ENCODE measurements at regions not wholly inside any gene's neighbourhood (a gene's known extent, or its start where the extent isn't known, plus 50 kb on each side); places are given as distances from the start of the nearest gene placed in this dataset.
A peak's percentile ranks its signal among the peaks of the same experiment; 100 is the strongest.
"Not testable (repeated sequence)": the region's sequence is repeated elsewhere in the genome, so short reads cannot be mapped to it uniquely, and the experiment has no call there.

GRCh38 chr7:68733219-68734153, 864.8 kb upstream of the AUTS2 start:
- no peak for DNase-seq

DNA sequence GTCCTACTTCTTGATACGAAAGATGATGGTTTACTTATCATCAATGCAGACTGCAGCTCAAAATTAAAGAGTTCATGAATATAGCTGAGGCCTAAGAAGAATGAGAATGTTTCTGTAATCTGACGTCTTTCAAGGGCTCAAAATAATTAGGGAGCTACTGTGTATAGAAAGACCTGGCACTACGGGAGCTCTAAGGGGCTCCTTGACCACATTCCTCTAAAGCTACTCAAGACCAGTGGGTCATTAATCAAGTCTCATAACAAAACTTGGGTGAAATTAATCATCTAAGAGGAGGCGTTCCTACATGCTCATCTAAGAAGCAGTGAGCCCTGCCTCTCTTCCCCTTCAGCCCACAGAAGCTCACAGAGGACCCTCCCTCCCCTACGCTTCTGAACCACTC, 863.8 kb upstream of the AUTS2 start:
- DNase-seq, result no peak

DNA sequence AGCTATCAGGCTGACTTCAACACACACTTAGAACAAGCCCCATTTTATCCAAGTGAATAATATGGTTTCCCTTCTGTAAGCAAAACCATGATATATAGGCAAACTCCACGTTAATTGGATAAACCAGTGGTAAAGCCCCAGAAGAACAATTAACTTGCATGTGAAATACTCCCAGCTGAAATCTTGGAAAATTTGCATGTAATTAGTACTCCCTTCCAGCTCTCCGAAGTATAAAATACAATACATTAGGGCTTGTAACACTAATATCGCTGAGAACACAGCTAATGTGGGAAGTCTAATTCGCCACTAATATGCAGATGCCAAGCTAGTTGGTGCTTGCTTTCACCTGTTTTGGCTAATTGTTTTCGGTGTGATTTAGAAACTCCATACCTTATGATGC, 859.0 kb upstream of the AUTS2 start:
- DNase-seq, result no peak

DNA sequence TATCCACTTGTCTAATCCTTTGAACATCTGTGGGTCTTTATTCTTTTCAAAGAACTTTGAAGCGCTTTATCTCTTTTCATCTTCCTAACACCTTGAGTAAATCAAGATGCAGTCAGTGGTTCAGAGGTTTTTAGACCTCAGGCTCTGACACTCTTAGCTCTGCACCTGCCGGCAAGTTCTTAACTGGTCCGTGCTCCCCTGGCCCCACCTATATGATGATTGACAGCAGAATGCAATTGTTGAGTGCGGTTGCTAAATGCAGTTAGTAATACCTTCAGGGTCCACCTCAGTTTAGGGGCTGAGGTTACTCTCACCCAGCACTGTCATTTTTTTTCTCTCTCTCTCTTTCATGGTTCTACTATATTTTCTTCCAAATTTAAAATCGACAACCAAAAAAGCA, 854.2 kb upstream of the AUTS2 start:
- no peak for DNase-seq

GRCh38 chr7:68748934-68749900, 849.1 kb upstream of the AUTS2 start:
- DNase-seq, result no peak

- DNase-seq, result no peak
Measured at GRCh38 chr7:68752485-68753178, 845.6 kb upstream of the AUTS2 start.

DNA sequence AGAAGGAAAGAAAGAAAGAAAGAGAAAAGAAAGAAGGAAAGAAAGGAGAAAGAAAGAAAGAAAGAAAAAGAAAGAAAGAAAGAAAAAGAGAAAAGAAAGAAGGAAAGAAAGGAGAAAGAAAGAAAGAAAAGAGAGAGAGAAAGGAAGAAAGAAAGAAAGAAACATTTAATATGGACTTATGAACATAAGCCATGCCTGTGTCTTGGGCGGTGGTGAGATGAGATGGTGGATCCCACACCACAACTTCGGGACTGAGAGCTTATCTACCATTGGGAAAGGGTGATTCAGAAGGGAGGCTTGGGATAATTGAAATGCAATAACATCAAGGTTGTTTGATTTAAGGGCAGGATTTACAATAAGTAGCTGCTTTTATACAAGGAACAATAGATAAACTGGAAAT, 843.9 kb upstream of the AUTS2 start:
- DNase-seq, result no peak

DNA sequence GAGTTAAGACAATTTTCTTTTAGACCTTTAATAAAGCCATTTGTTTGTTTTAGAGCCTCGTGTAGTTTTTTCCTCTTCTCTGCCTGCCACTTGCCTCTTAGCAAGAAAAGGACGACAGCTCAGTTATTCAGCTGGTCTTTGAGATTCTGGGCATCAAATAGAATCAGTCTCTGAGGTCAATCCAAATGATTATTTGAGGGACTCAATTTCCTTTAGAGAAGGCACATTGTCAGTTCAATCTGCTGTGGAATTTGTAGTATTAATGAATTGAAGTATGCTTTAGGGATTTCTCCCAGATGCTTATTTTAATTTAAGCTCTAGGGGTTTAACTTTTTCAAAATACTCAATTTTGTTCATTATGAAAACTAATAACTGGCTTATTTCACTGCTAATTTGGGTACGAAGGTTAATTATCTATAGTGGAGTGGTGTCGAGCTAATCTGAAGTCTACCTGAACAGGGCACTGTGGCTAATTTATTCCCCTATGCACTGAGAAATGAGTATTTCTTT, 841.2 kb upstream of the AUTS2 start:
- DNase-seq, result no peak

DNA sequence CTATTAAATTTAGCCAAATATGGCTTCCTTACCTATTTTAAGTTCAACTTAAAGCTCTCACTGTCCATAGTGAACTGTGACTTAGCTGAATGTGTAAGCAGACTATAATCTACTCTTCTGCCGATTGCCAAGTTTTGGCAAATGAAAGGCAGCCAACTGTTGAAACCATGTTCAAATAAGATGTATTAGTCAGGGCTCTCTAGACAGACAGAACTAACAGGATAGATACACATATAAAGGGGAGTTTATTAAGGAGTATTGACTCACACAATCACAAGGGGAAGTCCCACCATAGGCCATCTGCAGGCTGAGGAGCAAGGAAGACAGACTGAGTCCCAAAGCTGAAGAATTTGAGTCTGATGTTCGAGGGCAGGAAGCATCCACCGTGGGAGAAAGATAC, 837.7 kb upstream of the AUTS2 start:
- no peak for DNase-seq

DNA sequence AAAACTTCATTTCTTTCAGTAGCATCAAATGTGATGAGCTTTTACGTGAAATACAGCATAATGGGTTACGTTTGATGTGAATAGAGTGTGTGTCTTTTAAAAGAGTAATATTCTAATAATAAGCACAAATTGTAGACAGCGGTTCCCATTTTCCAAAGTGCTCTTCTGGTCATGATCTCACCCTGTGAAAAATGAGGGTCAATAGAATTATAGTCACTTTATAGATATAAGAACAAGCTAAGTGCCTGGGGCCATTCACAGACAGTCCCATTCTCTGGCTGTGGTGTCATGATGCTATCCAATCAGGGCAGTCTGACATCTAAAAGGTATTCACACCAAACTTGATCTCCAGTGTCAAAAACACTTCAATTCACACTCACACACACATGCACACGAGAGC, 830.8 kb upstream of the AUTS2 start:
- DNase-seq, result no peak

DNA sequence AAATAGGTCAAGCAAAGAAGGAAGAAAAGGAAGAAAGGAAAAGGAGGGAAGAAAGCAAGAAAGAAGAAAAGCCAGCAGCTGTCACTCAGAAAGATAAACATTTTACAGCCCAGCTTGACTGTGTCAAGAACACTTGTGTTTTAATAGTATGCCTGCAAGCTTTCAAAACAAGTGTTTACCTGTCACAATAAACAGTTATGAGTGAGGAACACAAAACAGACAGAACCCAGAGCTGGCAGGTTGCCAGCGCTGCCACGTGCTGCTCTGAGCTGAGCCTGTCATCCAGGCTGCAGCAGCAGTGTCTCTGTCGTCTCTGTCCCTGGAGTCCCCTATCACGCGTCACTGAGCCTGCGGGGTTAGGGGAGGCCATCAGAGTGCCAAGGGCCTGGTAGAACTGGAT, 827.6 kb upstream of the AUTS2 start:
- DNase-seq, result peak; percentile 66

DNA sequence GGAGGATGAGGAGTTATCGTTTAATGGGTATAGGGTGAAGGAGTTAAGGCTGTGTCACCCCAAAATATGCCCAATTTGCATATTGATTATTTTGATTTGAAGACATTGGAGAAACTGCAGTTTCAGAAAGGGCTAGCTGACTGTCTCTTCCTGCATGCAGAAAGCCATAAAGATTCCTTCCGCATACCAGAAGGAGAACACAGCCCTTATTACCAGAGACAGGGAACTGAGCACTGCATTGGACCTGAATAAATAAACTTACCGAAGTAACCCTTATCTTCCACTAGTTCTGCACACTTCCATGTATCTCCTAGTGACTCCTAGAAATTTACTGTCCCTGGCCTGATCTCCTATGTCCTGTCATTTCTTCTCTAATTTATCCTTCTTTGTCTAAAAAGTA, 821.9 kb upstream of the AUTS2 start:
- no peak for DNase-seq

- DNase-seq, result no peak
Measured at GRCh38 chr7:68783684-68784083, 814.6 kb upstream of the AUTS2 start.

DNA sequence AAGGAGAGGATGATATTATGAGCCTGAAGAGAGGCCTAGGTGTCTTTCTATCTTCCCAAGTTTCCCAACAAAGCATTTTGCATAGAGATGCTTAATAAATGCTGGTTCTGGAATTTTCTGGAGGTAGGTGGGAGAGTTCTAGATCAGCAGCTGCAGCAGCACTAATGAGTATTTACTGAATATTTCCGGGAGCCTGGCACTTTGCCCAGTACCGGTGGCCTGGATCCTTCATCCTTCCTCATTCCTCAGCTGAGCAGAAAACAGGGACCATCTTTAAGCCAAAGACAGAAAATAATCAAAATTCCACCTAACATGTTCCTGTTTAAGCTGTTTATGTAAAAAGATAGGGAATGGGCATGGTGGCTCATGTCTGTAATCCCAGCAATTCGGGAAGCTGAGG, 813.2 kb upstream of the AUTS2 start:
- no peak for DNase-seq

GRCh38 chr7:68787566-68787965, 810.7 kb upstream of the AUTS2 start:
- peak; percentile 15 for DNase-seq

- DNase-seq, result not testable (repeated sequence)
Measured at GRCh38 chr7:68788529-68788928, 809.7 kb upstream of the AUTS2 start.

DNA sequence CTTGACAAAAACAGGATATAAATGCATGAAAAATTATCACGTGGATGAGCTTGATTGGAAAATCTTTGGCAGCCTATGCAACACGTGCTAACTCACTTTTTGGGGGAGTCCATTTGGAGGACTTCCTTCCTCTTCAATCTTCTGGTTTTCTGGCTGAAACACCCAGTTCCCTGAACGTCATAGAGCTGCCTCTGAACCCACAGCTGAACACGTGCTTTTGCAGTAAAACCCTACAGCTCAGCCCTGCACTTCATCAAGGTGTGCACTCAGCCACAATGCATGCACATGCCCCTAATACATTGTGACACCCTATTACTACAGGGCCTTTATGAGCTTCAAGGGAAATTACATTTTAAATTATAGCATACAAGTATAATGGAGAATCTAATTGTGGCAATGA, 808.7 kb upstream of the AUTS2 start:
- peak; percentile 40 for DNase-seq

- no peak for DNase-seq
Measured at GRCh38 chr7:68792351-68792750, 805.9 kb upstream of the AUTS2 start.

DNA sequence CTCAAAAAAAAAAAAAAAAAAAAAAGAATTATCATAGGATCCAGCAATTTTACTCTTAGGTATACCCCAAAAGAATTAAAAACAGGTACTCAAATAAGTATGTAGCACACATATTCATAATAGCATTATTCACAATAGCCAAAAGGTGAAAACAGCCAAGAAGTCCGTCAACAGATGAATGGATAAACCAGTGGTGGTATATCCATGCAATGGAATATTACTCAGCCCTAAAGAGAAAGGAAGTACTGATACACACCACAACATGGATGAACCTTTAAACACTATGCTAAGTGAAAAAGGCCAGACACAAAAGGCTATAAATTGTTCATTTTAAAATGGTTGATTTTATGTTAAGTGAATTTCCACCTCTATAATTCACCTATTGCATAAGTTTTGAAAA, 804.8 kb upstream of the AUTS2 start:
- no peak for DNase-seq

DNA sequence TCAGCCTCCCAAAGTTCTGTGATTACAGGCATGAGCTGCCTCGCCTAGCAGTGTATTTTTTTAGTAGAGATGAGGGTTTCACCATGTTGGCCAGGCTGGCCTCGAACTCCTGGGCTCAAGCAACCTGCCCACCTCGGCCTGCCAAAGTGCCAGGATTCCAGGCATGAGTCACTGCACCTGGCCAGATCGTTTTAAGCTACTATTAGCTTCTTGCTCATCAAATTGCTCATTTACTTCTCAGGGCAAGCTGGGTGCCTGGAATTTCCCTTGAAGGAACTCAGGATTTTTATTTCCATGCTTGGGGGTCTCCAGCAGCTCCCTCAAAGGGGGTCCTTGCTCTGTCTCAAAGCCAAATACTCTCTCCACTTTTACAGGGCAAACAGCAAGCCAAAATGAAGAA, 798.0 kb upstream of the AUTS2 start:
- no peak for DNase-seq

DNA sequence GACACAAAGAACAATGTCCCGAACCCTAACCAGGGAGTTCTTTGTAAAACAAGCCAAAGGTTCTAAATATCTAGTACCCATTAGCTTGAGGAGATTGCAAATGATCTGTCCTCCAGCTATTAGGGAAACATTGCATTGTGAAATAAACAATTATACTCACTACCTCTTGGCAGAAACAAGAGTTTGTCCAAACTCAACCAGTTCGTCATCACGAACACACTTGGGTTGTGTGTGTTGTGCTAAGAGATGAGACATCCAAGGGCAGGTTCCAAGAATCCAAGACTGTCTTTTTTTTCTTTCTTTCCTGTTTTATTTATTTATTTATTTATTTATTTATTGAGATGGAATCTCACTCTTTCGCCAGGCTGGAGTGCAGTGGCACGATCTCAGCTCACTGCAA, 793.1 kb upstream of the AUTS2 start:
- no peak for DNase-seq

GRCh38 chr7:68807666-68808065, 790.6 kb upstream of the AUTS2 start:
- DNase-seq, result no peak

DNA sequence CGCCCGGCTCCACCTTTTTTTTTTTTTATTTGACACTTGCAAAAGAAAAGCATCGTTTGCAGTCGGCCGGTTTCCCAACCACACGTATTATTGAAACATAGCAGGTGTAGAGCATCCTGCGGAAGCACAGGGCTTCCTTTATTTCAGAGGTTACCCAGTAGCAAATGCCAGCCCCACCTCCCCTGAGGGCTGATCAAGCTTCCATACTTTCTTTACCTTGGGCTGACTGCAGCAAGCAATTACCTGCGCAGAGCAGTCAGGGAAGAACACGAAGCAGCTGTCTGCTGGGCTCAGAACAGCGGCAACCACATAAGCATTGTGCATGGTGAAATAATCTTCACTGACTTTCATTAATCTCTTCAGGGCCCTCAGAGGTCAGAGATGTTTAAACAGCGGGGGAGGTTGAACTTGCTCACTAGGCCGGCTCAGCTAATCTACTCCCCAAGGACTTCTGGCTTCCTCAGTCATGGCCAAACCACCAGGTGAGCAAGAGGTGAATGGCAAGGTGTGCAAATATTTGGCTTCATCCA, 784.7 kb upstream of the AUTS2 start:
- DNase-seq, result peak; percentile 85
